ENCODE measurements at regions not wholly inside any gene's neighbourhood (a gene's known extent, or its start where the extent isn't known, plus 50 kb on each side); places are given as distances from the start of the nearest gene placed in this dataset.

- TF ChIP-seq CTCF (IDR thresholded peaks at IDR 0.05) (no peak), EP300 (IDR thresholded peaks at IDR 0.05) (no peak), POLR2A (IDR thresholded peaks at IDR 0.05; ENCODE audit: low read depth) (no peak)
Measured at GRCh38 chr16:27670071-27670810, 120.3 kb downstream of the KATNIP start.

All from esophagus muscularis mucosa (tissue), 4 donors.